ENCODE measurements at regions not wholly inside any gene's neighbourhood (a gene's known extent, or its start where the extent isn't known, plus 50 kb on each side); places are given as distances from the start of the nearest gene placed in this dataset.

DNA sequence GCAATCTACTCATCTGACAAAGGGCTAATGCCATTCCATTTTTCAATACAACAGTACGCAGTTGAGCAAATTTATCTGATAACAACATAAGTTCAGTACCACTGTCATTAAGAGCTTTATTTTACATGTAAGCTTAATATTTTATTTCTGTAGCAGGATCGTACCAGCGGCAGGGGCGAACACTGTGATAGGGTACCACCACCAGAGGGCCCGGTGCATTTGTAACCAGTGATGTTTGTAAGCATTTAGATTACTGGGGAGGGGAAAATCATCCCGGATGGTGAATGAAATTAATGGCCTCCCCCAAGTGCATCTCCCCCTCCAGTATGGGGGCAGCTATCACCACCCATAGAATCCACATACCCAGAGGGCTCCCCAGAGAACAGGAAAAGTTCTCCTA is 179.0 kb downstream of the ADGRA3 start:
- DNase-seq, result no peak

DNA sequence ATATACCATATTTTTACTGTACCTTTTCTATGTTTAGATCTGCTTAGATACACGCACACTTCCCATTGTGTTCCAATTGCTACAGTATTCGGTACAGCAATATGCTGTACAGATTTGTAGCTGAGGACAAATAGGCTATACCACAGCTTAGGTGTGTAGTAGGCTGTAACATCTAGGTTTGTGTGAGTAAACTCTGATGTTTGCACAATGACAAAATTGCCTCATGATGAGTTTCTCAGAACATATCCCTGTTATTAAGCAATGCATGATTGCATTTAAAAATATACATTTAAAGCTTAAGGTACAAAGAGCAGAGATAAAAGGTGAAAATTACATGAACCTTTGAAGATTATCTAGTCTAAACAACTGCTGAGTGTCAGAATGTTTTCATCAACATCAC is 181.7 kb downstream of the ADGRA3 start:
- DNase-seq, result no peak

DNA sequence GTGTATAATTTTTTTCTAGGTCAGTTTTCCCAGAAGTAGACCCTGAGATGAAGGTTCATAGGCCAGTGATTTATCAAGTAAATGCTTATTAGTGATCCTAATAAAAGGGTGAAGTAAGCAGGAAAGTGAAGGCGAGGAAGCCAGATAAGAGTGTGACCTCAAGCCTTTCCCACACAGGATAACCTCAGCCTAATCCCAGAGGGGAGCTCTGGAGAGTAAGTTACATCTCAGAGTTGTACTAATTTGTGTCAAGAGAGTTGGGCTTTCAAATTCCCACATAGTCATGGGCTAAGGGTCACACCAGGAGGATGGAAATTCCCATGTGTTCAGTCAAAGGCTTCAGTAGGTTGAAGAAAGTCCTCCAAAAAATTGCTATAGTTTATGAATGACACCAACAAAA is 191.4 kb downstream of the ADGRA3 start:
- no peak for DNase-seq

DNA sequence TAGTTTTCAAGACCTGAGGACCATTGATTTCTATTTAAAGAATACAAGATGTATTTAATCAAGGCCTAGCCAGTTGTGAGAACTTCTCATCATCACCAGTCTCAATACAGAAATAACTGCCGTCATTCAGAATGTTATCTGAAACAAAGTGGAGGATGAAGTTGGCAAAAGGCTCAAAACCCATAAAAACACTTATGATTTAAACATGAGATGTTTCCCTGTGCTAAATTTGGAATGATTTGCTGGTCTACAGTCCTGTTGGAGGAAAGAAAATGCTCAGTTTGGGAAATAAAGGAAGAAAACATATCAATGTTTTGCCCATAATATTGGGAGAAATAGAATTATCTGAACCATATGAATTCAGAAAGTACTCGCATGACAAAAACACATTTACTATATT is 192.2 kb downstream of the ADGRA3 start:
- DNase-seq, result no peak

DNA sequence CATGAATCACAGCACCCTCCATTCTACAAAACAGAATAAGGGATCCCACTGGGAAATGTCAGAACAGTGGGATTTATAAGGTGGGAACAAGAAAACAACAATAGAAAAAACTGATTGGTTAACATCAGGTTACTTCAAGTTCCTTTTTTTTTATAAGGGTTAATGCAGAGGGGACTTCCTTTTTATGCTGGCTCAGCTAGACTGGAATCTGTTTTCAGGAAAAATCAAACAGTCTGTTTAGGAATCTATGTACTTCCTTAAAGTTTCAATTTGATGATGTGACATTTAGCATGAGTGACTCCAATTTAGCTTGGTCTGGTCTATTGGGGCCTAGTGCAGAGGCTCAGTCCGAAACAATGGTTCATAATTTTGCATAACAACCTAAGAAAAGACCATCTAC is 192.9 kb downstream of the ADGRA3 start:
- no peak for DNase-seq

DNA sequence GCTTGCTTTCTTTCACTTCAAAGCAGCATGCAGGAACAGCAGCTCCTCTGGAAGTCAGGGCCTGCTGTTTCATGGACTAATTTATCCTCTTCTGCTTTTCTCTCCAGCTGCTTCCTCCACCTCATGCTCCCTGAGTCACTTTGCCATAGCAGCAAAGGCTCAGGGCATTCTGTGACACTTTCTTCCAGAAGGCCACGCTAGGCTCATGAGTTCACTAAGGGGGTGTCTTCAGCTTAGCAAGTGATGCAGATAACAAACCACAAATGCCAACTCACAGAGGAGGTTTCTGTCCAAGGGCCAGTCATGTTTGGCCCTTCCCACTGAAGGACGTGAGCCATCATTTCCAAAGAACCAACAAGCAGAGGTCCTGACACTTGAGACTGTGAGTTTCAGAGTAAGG is 200.2 kb downstream of the ADGRA3 start:
- peak; percentile 1 for DNase-seq

DNA sequence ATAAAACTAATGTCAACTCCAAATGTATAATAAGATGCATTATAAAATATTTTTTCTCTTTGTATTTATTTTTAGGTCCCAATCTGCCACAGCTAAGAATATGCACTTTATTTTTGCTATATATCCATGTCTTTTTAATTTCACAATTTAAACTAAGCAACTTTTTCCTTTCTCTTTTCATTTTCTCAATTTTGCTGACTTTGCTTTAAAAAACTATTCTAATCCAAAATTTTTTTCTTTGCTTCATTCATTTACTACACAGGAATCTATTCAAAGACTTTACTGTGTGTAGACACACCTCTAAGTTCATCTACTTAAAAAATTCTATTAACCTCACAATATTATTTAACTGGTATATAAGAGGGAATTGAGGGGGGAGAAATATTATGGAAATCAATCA is 201.9 kb downstream of the ADGRA3 start:
- no peak for DNase-seq

DNA sequence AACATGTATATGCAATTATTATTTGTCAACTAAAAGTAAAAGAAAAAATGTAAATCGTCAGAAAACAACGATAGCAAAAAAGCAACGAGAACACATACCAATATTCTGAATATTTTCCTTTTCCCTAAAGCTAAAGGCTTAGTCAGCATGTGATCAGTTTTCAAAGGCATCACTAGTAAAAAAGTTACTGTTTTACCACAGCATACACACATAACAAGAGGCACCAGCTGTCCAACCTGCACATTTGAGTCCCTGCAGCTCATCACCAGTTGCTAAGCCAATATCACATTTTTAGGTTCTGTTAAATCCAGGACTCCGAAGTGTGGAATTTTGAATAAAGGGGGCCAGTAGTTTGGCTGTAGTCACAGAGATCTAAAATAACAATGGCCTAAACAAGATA is 203.8 kb downstream of the ADGRA3 start:
- DNase-seq, result no peak

DNA sequence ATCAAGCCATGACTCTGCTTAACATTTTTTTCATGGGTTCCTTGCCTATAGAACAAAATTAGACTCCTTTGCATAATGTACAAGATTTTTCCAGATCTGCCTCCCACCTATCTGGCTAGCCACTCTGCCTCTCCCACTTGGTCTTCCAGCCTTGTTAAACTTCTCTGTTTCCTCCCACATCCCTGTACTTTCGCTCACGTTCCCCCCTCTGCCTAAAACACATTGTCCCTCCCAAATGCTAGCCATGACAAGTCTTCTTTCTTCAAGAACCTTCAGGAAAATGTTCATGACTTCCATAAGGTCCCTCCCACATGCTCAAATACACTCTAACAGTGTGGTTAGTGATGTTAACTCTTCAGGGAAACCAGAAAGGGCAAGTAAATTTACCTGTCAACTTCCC is 214.6 kb downstream of the ADGRA3 start:
- no peak for DNase-seq

DNA sequence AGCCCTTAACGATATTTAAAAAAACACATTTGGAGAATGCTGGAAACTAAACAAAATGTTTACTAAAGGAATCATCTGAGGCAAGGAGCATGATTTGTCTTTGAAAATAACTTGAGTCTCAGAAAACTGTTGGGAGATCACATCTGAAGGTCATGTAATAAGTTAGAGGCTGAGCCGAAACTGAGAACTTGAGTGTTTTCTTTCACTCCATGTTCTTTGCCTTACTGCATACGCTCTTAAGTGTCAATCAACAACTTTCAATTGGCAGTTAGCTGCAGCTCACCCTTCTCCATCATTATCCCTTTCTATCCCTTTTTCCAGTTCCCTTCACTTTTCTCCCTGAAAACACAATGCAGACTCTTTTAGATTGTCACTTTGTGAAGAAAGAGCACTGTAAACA is 216.2 kb downstream of the ADGRA3 start:
- no peak for DNase-seq

DNA sequence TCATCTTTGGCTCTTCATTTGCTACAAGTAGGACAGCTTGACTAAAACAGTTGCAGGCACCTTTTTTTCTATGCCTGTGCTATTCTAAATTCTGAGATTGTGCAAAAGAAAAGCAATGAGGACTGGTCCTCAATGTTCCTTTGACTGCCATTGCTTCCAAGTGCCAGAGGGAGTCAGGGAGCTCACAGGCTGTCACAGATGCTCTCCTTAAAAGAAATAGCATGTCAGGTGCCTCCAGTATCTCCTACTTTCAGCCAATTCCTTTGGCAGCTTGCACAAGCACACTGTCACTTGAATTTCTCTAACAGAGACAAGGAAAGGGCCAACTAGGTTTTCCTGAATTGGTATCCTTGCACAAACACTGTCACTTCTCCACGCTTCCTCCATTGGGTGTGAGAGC is 228.2 kb downstream of the ADGRA3 start:
- DNase-seq, result no peak

DNA sequence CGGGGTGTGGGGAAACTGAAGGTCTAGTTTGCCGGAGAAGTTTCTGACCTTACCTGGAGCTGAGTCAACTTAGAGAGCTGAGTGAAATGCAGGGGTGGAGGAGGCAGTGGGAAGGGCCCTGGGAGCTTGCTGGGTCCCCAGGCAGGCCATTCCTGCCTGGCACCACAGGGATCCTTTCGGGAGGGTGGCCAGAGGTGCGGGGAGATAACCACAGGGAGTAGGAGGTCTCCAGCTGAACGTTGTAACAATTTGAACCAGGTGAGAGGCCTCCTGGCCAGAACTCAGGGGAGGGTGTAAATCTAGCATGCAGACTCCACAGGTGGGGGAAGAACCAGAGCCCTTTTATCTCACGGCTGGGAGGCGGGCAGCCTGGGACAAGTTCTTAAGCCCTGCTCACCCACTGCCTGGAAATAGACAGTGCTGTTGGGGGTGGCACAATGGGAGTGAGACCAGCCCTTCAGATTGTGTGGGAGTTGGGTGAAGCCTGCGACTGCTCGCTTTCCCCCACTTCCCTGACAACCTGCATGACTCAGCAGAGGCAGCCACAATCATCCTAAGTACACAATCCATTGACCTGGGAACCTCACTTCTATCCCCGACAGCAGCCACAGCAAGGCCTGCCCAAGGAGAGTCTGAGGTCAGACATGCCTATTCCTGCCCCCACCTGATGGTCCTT is 247.4 kb downstream of the ADGRA3 start:
- no peak for DNase-seq

DNA sequence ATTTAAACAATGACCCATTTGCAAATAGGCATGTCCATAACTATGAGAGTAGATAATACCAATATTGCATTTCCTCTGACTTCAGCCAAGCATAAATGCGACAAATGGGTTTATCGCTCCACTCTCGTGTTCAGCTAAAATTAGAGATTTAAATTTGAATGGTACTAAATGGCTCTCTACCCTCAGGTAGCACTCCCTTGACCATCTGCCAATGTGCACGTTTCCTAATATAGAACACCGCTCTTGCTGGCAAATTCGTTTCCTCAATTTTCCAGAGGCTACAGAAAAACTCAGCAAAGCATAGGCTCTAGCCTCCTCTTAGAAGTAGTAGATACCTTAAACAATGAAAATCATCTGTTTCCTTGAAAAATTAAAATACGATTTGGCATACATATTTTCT is 251.6 kb downstream of the ADGRA3 start:
- DNase-seq, result no peak

DNA sequence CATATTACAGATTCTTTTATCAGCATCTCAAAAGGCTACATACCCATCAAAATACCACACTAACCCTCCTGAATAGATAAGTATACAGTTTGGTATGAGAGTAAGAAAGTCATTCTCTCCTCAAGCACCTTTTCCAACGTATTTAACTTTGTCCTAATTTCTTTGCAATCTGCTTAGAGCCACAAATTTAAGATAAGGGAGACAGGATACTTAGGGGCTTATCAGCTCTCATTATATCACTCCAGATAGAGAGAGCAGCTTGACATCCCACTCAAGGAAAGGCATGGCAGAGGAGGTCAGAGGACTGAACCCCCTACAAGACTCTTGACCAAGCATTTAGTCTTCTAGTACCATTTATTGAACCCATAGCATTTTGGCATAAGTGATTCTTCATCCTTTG is 262.4 kb downstream of the ADGRA3 start:
- no peak for DNase-seq

DNA sequence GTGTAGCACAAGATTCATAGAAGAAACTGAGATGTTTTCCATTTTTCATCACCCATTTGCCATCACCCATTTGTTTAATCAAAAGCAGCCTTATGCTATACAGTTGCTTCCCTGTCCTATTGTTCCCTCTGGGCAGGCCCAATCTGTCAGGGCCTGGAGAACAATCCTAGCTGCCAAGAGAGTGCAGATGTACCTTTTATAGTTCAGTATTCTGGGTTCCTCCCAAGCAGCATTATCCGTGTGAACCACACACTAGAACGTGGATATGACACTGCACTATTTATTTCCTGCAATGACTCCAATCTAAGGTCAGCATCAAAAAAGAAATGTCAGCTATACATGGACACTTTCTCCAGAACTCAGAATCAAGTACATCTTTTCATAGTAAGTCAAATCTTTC is 269.0 kb downstream of the ADGRA3 start:
- DNase-seq, result no peak

DNA sequence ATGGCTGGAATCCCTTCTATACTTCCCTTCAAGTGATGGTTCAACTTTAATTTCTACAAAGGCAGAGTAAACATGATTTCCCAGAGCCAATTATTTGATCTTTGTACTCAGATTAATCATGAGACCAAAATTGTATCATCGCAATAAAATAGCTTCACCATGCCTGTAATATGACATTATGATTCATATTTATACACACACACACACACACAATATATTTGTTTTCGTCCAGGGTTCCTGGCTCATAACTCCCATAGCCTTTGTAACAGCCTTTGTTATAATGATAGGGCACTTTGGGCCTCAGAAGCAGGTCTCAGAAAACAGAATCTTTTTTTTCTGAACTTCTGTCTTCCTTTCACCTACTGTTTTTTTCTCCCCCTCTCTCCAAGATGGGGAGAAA is 270.6 kb downstream of the ADGRA3 start:
- no peak for DNase-seq

DNA sequence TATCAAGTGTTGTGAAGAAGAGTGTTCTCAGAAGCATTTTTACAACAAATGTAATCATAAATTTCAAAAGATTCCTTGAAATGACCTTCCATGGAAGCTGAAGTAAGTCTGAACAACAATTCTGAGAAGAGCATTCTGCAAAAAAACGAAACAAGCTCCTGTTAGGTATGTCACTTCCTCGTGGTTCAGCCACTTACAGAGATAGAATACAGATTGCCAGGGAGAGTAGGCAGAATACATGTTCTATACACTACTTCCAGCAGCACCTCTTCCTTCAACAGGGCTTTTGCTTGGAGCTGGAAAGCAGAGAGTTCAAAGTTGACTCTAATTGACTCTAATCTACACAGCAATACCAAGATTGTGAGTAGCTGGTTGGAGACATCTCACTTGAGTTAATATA is 274.5 kb downstream of the ADGRA3 start:
- no peak for DNase-seq

DNA sequence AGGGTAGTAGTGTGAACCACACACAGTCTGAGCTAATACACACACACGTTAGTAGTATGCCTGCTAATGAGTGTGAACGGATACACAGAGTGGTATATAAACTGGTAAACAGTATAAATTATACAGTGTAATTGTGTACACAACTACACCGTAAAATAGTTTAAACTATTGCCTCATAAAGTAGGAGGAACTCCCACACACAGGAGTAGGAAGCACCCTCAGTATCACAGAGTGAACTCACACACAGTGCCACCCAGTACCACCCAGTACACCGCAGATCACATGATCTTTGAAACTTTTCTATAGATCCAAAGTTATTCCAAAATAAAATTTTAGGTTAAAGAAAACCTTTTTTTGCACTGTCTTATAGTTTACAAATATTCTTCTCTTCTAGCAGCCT is 275.1 kb downstream of the ADGRA3 start:
- DNase-seq, result no peak

DNA sequence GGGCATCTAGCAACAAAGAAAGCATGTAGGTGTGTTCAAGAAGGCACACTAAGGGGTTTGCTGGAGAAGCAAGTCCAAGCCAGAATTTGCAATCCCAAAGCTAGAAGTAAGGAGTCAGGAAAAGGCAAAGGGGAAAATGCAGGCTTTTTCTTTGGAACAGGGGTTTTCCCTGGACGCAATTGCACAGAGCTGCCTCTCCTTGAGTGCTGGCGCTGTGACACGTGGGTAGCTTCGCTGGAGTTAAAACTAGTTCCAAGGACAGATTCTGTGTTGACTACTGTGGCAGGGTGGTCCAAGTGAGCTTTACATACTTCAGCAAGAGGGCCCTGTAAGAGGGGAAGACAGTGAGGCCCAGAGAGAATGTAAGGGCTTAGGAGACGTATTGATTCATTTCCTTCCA is 277.1 kb downstream of the ADGRA3 start:
- DNase-seq, result no peak

DNA sequence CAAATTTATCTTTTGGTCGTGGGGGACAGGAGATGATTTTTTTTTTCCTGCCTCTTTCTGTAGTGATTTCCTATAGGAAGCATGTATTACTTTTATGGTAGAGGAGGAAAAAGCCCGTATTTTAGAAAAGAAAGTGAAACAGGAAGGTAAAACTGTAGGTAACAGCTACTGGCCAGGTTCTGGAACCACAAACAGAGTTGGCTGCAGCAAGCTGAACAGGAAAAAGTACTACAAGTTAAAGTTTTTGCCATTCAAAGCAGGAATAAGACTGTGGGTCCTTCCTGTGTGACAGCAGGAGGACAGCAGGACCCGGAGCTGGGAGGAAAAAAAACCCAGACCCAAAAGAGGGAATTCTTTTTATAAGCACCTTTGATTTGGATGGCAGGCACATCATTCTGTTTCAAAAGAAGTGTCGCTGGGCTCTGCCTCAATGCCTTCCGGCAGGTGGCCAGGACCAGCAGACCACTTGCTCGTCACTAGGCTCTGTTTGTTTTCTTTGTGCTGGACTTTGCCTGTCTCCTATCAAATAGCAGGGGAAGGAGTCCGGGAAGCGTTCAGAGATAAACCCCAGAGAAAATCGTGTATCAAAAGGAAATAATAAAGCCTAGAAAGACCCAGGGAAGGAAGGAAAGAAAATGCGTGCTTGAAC is 277.9 kb downstream of the ADGRA3 start:
- no peak for DNase-seq

DNA sequence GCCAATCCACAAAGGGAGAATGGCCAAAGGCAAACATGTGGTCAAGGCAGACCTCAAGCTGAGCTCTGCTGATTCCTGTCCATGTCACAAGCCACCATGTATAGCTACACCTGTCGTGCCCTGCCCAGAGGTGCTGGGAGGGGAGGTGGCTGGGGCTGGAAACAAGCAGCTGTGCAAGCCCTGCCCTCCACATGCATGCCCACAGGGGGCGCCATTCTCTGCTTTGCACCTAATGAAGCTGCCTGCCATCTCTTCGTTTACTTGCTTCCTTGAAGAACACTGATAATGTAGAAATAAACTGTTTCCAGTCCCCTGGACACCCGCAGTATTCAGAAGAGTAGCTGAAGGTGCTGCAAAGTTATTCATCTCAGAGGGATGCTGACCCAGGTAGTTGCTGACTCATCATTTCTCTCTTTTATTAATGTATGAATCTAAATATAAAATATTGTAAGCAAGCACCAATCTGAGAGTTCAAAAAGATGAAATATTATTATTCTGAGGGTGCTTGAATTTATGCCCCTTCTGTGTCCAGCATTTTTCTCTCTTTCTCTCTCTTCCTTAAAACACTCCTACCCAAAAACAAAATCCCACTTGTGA is 278.6 kb downstream of the ADGRA3 start:
- DNase-seq, result no peak

DNA sequence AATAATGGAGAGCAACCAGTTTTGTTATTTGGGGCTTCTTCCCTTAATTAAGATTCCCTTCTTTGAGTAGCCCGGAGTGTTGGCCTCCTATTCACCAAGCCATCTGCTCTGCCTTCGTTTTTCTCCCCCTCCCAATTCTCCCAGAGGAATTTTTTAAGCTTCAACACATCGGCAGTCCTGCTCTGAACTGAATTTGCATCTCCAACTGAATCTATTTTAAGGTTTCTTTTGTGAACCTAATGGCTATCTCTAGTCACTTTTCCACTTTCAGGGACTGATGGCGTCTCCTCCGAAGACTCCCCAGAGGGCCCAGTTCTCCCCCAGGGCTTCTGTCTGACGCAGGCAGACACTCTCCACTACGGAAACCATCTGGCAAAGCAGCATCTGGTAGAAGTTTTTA is 280.2 kb downstream of the ADGRA3 start:
- DNase-seq, result no peak

DNA sequence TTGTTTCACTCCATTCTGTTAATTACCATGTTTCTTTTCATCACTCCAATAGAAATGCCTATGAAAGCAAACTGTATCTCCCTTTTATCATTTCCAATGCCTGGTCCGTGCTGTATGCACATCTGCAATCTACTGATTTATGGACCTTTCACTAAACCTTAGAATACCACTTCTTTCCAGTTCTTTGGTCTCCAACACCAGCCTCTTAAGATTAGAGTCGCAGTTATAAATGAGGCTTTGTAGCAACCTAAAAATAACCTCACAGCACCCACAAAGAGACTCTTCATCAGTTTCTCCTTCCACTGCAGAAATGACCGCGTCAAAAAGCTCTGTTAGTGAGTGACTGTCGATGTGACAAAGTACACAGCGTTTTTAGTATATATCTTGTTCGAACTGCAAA is 282.6 kb downstream of the ADGRA3 start:
- DNase-seq, result no peak

DNA sequence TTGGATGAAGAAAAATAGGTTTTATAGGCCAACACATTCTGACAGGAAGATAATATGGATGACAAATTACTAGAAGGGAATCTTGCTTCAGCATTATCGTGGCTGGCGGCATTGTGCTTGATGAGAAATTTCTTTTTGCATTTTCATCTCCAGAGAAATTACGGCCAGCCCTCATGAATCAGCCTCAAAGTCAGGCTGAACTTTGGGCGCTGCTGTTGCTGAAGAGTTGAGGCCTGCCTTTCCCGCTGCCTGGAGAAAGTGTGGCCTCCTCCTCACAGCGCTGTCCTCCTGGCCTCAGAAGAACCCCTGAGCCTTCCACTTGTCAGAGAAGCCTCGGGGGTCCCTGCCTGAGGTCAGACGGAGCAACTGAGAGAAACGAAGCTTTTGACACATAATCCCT is 272.4 kb upstream of the KCNIP4 start:
- DNase-seq, result no peak

DNA sequence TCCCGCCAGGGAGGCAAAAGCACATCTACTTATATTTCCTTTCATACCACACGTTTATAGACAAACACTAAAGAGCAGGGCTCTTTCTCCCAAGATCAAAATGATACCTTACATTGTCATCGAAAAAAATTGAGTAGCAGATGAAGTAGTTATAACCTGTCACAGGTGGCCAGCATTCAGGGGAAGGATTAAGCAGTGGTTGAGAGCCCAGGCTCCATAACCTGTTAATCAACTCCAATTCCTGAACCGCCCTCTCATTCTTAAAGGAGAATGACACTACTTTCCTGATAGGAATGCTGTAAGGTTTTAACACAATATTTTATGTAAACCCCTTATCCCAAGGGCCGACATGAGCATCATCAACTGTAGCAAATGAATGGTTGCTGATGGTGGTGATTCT is 268.9 kb upstream of the KCNIP4 start:
- no peak for DNase-seq

All from fibroblast of skin of back (primary cell).